Mammary epithelial cell (primary cell): ENCODE measurements at regions not wholly inside any gene's neighbourhood (a gene's known extent, or its start where the extent isn't known, plus 50 kb on each side); places are given as distances from the start of the nearest gene placed in this dataset.

Experiments
- EZH2 ChIP-seq: IDR thresholded peaks from 2 replicates; pipeline ENCODE4 v1.6.1; 2012; ENCODE audit warnings: low read length, inconsistent platforms, borderline replicate concordance
- TF ChIP-seq, protein P1 (sequence below), 2 donors: IDR thresholded peaks in 1 of 2; conservative IDR thresholded peaks in 1 of 2; 2 replicates each; pipeline ENCODE4 v1.5.1; 2011 to 2012; ENCODE audit warnings: inconsistent platforms in 2 of 2, low read length in 2 of 2, mild to moderate bottlenecking in 2 of 2, control low read depth in 1 of 2, low read depth in 1 of 2; ENCODE audit not compliant: insufficient read depth in 1 of 2; ENCODE audit errors: extremely low read depth in 1 of 2

DNA sequence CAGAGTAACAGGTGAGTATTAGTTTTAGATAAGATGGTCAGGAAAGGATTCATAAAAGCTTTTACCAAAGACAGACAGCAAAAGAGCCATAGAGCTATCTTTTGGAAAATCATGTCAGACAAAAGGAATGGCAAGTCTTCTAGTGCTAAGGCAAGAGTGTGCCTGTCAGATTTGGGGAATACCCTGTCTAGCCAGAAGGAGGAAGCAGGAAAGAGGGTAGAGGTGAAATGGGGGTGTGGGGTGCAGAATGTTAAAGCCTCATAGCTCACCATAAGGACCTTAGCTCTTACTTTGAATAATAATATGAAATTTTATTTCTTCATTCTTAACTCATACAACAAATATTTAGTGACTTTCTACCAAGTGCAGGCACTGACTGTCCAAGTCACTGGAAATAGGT lies 512.1 kb upstream of the ROBO2 start:
- TF ChIP-seq, protein P1, sequence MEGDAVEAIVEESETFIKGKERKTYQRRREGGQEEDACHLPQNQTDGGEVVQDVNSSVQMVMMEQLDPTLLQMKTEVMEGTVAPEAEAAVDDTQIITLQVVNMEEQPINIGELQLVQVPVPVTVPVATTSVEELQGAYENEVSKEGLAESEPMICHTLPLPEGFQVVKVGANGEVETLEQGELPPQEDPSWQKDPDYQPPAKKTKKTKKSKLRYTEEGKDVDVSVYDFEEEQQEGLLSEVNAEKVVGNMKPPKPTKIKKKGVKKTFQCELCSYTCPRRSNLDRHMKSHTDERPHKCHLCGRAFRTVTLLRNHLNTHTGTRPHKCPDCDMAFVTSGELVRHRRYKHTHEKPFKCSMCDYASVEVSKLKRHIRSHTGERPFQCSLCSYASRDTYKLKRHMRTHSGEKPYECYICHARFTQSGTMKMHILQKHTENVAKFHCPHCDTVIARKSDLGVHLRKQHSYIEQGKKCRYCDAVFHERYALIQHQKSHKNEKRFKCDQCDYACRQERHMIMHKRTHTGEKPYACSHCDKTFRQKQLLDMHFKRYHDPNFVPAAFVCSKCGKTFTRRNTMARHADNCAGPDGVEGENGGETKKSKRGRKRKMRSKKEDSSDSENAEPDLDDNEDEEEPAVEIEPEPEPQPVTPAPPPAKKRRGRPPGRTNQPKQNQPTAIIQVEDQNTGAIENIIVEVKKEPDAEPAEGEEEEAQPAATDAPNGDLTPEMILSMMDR (conservative IDR thresholded peaks at IDR 0.05 in 1 of 2, IDR thresholded peaks at IDR 0.05 in 1 of 2; ENCODE audit: extremely low read depth in 1 of 2, insufficient read depth in 1 of 2, low read depth in 1 of 2, low read length in 2 of 2) = no peak
- TF ChIP-seq EZH2 = no peak
